ENCODE measurements at regions not wholly inside any gene's neighbourhood (a gene's known extent, or its start where the extent isn't known, plus 50 kb on each side); places are given as distances from the start of the nearest gene placed in this dataset.

GRCh38 chr20:48090784-48091183, 305.5 kb upstream of the SULF2 start:
- TF ChIP-seq EZH2phosphoT487 (IDR thresholded peaks at IDR 0.05; ENCODE audit: borderline replicate concordance): no peak
- no peak overlapping the region for H3K9ac ChIP-seq (ENCODE audit: low read depth, low read length, poor library complexity, severe bottlenecking)
- no peaks in the 10 kb centered on the region for H3F3A ChIP-seq (ENCODE audit: low read depth)
- no peaks in the 10 kb centered on the region for H3K9me3 ChIP-seq (ENCODE audit: insufficient read depth, low read depth, low read length)
- no peaks in the 10 kb centered on the region for H3K79me2 ChIP-seq (ENCODE audit: insufficient read depth, low read length)
- no peak overlapping the region for H2AFZ ChIP-seq (ENCODE audit: low read length)
- H3K27me3 ChIP-seq (ENCODE audit: insufficient read depth, low read length, poor library complexity, severe bottlenecking): no peaks in the 10 kb centered on the region
- no peaks in the 10 kb centered on the region for H4K20me1 ChIP-seq (ENCODE audit: insufficient read depth, low read length, poor library complexity, severe bottlenecking)
- no peak overlapping the region for H3K4me3 ChIP-seq (ENCODE audit: low read length, poor library complexity, severe bottlenecking)
- no peaks in the 10 kb centered on the region for H3K36me3 ChIP-seq (ENCODE audit: insufficient read depth, low read length)
- H3K4me2 ChIP-seq (ENCODE audit: low read depth, low read length, poor library complexity, severe bottlenecking): no peak overlapping the region
- no peaks in the 10 kb centered on the region for H3K9me2 ChIP-seq (replicated peaks; ENCODE audit: low read depth, low read length)
- no peaks in the 10 kb centered on the region for H3K4me1 ChIP-seq (ENCODE audit: insufficient read depth, low read length, poor library complexity, severe bottlenecking)

- Histone ChIP-seq H3K9me2 (replicated peaks; ENCODE audit: low read depth, low read length) (no peaks in the 10 kb centered on the region), H2AFZ (ENCODE audit: low read length) (no peak overlapping the region), H3K79me2 (ENCODE audit: insufficient read depth, low read length) (no peaks in the 10 kb centered on the region), H3K9ac (ENCODE audit: low read depth, low read length, poor library complexity, severe bottlenecking) (no peak overlapping the region), H3K4me2 (ENCODE audit: low read depth, low read length, poor library complexity, severe bottlenecking) (no peak overlapping the region), H3K36me3 (ENCODE audit: insufficient read depth, low read length) (no peaks in the 10 kb centered on the region), H4K20me1 (ENCODE audit: insufficient read depth, low read length, poor library complexity, severe bottlenecking) (no peaks in the 10 kb centered on the region), H3K4me1 (ENCODE audit: insufficient read depth, low read length, poor library complexity, severe bottlenecking) (no peaks in the 10 kb centered on the region), H3K27me3 (ENCODE audit: insufficient read depth, low read length, poor library complexity, severe bottlenecking) (no peaks in the 10 kb centered on the region), H3F3A (ENCODE audit: low read depth) (no peaks in the 10 kb centered on the region), H3K4me3 (ENCODE audit: low read length, poor library complexity, severe bottlenecking) (no peak overlapping the region), H3K9me3 (ENCODE audit: insufficient read depth, low read depth, low read length) (no peaks in the 10 kb centered on the region)
- TF ChIP-seq EZH2phosphoT487 (IDR thresholded peaks at IDR 0.05; ENCODE audit: borderline replicate concordance) (no peak), CTCF (conservative IDR thresholded peaks at IDR 0.05; ENCODE audit: low read length) (no peak)
These were observed 305.0 kb upstream of the SULF2 start for GRCh38 chr20:48090314-48090713.

DNA sequence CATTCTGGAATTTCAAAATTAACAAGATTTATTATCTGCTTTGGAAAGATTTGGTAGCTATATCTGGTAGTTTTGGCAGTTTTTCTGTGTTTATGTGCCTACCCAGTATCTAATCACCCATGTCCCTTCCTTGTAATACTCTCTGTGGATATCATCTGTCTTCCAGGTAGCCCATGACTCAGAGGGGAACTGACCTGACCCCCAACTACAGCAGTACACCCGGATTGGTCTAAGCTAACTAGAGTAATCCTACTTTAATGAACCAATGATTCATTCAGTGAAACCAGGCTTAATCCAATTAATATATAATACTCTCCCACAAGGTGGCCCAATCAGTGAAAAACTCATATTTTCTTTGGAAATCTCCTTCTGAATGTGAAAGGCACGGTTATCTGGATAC, 295.3 kb upstream of the SULF2 start:
- Histone ChIP-seq H3F3A (ENCODE audit: low read depth) (no peaks in the 10 kb centered on the region), H3K27me3 (ENCODE audit: insufficient read depth, low read length, poor library complexity, severe bottlenecking) (no peaks in the 10 kb centered on the region), H2AFZ (ENCODE audit: low read length) (no peak overlapping the region), H3K79me2 (ENCODE audit: insufficient read depth, low read length) (no peaks in the 10 kb centered on the region), H3K4me3 (ENCODE audit: low read length, poor library complexity, severe bottlenecking) (no peak overlapping the region), H3K9me3 (ENCODE audit: insufficient read depth, low read depth, low read length) (no peaks in the 10 kb centered on the region; the same call in 1 of the 2 replicates), H4K20me1 (ENCODE audit: insufficient read depth, low read length, poor library complexity, severe bottlenecking) (no peaks in the 10 kb centered on the region), H3K9ac (ENCODE audit: low read depth, low read length, poor library complexity, severe bottlenecking) (no peak overlapping the region), H3K4me2 (ENCODE audit: low read depth, low read length, poor library complexity, severe bottlenecking) (no peak overlapping the region), H3K36me3 (ENCODE audit: insufficient read depth, low read length) (no peaks in the 10 kb centered on the region), H3K9me2 (replicated peaks; ENCODE audit: low read depth, low read length) (no peaks in the 10 kb centered on the region), H3K4me1 (ENCODE audit: insufficient read depth, low read length, poor library complexity, severe bottlenecking) (no peaks in the 10 kb centered on the region)
- no peak for TF ChIP-seq CTCF (conservative IDR thresholded peaks at IDR 0.05; ENCODE audit: low read length)
- TF ChIP-seq EZH2phosphoT487 (IDR thresholded peaks at IDR 0.05; ENCODE audit: borderline replicate concordance): no peak

DNA sequence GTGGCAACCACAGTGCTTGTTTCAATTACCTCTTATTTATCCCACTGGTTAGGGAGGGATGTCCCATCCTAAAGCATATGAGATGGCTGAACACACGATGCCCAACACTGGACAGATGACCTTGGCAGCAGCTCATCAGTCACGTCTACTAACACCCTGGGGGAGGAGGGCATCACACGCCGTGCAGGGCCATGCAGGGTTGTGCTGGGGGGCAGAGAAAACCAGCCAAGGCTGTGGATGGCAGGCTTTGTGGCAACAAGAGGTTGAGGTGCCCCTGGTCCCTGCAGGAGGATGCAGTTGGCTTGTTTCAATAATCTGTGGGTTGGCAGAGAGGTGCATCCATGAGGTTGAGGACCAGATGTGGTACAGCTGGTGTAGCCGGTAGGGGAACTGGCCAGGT, 293.7 kb upstream of the SULF2 start:
- no peaks in the 10 kb centered on the region for H4K20me1 ChIP-seq (ENCODE audit: insufficient read depth, low read length, poor library complexity, severe bottlenecking)
- no peaks in the 10 kb centered on the region for H3F3A ChIP-seq (ENCODE audit: low read depth)
- no peak overlapping the region for H2AFZ ChIP-seq (ENCODE audit: low read length)
- no peak overlapping the region for H3K9ac ChIP-seq (ENCODE audit: low read depth, low read length, poor library complexity, severe bottlenecking)
- H3K4me2 ChIP-seq (ENCODE audit: low read depth, low read length, poor library complexity, severe bottlenecking): no peak overlapping the region
- H3K27me3 ChIP-seq (ENCODE audit: insufficient read depth, low read length, poor library complexity, severe bottlenecking): no peaks in the 10 kb centered on the region
- TF ChIP-seq EZH2phosphoT487 (IDR thresholded peaks at IDR 0.05; ENCODE audit: borderline replicate concordance) (no peak), CTCF (conservative IDR thresholded peaks at IDR 0.05; ENCODE audit: low read length) (no peak)
- no peaks in the 10 kb centered on the region for H3K9me2 ChIP-seq (replicated peaks; ENCODE audit: low read depth, low read length)
- no peaks in the 10 kb centered on the region; the same call in 1 of the 2 replicates for H3K9me3 ChIP-seq (ENCODE audit: insufficient read depth, low read depth, low read length)
- H3K4me1 ChIP-seq (ENCODE audit: insufficient read depth, low read length, poor library complexity, severe bottlenecking): no peaks in the 10 kb centered on the region
- no peak overlapping the region for H3K4me3 ChIP-seq (ENCODE audit: low read length, poor library complexity, severe bottlenecking)
- H3K36me3 ChIP-seq (ENCODE audit: insufficient read depth, low read length): no peaks in the 10 kb centered on the region
- no peaks in the 10 kb centered on the region for H3K79me2 ChIP-seq (ENCODE audit: insufficient read depth, low read length)
